ENCODE measurements at regions not wholly inside any gene's neighbourhood (a gene's known extent, or its start where the extent isn't known, plus 50 kb on each side); places are given as distances from the start of the nearest gene placed in this dataset.

- TF ChIP-seq RAD21 (conservative IDR thresholded peaks at IDR 0.05) (no peak), CTCF (IDR thresholded peaks at IDR 0.05; ENCODE audit: poor library complexity, severe bottlenecking) (no peak), POLR2AphosphoS5 (IDR thresholded peaks at IDR 0.05) (no peak), EZH2 (IDR thresholded peaks at IDR 0.05; ENCODE audit: borderline replicate concordance, insufficient read depth, low read length, poor library complexity, severe bottlenecking) (no peak), EP300 (conservative IDR thresholded peaks at IDR 0.05; ENCODE audit: poor library complexity, severe bottlenecking) (no peak)
Measured at GRCh38 chr16:50446861-50447260, 78.1 kb upstream of the BRD7 start.
